GM19328 (cell line): ENCODE measurements at regions not wholly inside any gene's neighbourhood (a gene's known extent, or its start where the extent isn't known, plus 50 kb on each side); places are given as distances from the start of the nearest gene placed in this dataset.
"Not testable (repeated sequence)": the region's sequence is repeated elsewhere in the genome, so short reads cannot be mapped to it uniquely, and the experiment has no call there.

Experiments used
- ATAC-seq: cut with Tn5 transposase; IDR thresholded peaks from one replicate; pipeline ENCODE4 v1.9.1; 2021; ENCODE audit warnings: mild to moderate bottlenecking, moderate library complexity; ENCODE audit not compliant: unreplicated experiment

DNA sequence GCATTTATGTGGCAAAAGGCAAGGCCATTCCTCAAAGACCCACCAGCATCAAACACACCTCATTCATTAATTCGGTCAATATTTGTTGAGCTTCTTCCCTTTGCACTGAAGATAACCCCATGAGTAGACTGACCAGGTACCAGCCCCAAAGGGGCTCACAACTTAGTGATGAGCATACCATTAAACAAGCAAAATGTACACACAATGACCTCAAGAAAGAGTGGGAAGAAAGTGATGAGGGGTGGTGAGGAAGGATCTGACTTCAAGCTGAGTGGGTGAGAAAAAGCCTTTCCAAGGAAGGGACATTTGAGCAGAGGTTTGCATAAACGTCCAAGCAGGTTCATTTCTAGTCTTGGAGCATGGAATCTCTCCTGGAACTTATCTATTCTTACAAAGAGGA is 562.5 kb downstream of the TOX3 start:
- ATAC-seq = no peak

DNA sequence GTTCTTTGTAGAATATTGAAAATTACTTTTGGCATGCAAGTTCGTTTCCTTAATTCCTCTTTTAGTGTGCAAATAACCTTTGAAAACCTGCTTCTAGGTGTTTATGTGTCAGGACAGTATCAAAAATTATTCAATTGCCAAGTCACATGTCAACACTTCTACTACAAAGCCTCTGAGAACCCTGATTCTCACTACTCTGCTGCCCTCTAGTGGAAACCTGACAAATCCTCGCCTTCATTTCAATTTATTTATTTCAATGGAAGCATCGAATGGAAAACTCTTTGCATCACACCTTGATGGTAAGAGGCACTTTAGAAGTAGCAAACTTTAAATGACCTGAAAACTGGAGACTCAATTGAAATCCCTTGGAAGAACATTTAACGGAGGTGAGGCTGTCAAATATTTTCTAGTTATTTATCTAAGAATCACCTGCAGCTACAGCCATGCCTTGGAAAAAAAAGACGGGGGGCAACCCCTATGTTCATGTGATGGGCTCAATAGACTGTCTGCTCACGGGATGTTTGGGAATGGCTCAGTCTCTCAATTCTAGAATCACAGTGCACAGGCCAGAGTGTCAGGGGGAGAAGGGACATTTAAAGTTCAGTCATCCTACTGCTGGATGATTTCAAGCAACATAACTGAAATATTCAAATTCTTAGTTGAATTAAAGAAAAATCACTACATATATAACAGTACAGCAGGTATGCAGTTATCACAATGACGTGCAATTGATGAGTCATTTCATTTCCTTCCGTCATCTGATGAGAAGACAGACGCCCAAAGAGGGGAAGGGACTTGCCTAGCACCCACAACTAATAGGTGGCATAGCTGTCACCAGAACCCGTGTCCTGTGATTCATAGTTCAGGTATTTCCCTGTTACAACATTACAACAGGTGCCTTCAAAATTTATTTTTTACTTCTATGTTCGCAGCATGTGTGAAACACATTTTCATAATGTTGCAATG is 563.9 kb downstream of the TOX3 start:
- peak; percentile 62 for ATAC-seq

DNA sequence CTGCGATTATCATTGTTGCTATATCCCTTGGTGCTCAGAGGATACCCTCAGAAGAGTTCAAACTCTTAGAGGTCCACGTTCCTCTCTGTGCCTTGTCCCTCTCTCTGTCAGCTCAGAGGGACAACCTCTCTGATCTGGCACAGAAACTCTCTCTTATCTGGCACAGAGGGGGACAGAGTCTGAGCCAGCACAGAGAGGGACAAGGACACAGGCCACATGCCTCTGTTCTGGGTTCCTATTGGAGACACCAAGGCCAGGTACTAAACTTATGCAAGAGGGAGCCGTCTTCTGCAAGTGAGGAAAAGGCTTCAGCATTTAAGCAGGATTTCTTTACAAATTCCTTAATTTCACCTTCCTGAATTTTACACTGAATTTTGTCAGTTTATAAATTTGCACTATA is 565.2 kb downstream of the TOX3 start:
- ATAC-seq = no peak

GRCh38 chr16:51977506-51977905 is 569.4 kb downstream of the TOX3 start:
- ATAC-seq = not testable (repeated sequence)

DNA sequence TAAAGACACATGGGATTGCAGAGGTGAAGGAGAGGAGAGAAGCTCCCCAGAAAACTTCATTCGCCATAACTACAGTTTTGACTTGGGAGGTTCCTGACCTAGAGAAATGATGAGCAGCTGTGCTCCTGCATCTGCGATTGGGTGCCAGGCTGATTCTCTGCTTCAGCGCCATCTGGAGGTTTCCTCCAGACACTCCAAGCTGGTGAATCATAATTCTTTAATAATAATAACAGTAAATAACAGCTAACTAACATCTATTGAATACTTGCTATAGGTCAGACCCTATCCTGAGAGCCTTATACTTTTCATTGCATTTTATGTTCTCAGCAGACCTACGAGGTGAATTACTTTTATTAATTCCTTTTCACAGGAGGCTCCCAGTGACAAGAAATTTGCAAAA is 575.8 kb downstream of the TOX3 start:
- no peak for ATAC-seq

DNA sequence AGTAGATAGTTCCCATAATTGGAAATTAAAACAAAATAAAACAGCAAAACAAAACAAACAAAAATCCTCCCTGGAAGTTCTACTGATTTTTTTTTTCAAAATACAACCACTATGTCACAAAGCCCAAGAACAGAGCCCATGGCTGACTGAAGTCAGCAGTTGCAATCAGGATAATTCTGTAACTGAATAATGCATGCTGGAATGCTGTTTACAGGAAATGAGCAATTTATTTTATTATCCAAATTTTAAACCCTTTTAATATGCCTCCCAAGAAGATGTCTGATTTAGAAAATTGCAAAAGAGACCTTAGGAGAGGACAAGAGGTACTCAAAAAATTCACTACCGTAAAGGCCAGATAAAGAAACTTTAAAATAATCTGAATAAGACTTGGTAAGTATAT is 578.2 kb downstream of the TOX3 start:
- ATAC-seq = no peak

DNA sequence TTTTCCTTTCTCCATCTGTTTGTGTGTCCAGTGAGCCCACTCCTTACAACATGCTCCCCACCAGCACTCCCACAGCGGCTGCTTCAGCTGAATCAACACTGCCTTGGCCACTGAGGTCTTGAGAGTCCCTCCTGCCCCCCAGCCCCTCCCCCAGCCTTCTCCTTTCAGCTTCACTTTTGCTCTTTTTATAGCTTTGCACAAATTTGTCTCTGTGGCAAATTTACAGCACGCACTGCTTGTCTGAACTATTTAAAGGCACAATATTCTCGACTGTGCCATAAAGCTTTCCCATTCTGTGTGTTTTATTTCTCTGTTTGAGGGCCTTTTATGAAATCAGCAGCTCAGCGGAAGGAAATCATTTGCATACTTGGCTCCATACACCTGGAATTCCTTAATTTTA is 579.3 kb downstream of the TOX3 start:
- ATAC-seq = no peak

- no peak for ATAC-seq
These were observed 586.0 kb downstream of the TOX3 start for GRCh38 chr16:51960931-51961330.

- ATAC-seq = no peak
These were observed 593.5 kb downstream of the TOX3 start for GRCh38 chr16:51953286-51953985.

GRCh38 chr16:51952500-51952899 is 594.4 kb downstream of the TOX3 start:
- no peak for ATAC-seq

DNA sequence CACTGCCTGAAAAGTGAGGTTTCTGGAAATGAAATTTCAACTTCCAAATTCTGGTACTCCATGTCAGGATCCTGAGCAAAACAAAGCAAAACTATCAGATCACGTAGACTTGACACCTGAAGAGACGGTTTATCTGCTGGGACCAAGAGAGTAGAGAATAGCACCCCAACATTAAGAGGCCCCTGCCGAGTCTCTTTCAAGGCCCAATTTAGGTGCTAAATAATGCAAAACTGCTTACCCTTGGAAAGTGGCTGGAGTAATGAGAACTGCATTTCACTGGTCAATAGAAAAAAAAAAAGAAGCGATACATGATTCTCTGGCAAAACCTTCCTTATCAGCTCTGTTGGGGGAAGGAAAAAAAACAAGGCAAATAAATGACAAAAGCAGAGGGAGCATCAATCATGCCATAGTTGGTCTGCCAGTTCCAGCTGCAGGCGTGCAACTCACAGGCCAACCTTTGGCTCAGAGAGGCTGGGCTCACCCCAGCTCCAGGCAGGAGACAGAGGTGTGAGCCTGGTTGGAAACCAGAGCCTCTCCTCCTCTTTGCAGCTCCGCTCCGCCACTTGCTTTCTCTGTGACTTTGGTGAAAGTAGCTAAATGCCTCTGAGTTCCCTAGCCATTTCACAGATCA is 595.2 kb downstream of the TOX3 start:
- ATAC-seq = no peak

DNA sequence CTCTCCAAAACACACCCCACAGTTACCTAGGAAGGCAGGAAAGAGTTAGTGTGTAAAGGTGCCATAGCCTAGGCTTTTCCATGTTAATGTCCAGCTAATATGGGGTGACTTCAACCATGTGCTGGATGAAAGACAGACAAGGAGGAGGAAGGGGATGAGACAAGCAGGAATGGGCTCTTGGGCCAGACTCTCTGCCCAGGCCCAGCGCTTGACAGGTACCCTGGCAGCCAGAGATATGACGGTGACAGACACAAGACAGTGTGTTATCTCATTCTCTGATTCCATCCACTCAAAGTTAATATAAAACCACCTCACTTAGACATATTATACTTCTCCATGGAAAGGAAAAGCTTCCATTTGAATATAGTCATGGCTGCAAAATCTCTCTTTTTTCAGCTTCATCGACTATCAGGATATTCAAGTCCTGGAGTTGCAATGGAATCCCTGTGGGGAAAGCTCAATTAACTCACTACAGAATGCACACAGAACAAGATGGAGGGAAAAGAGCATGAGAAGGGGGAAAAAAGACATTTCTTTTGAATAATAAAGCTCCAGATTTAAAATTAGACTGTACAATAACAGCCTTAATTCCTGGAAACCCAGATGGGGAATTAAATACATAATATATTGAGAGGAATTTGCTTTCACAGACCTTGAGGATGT is 596.7 kb downstream of the TOX3 start:
- ATAC-seq = no peak

GRCh38 chr16:51949282-51949681 is 597.7 kb downstream of the TOX3 start:
- no peak for ATAC-seq

DNA sequence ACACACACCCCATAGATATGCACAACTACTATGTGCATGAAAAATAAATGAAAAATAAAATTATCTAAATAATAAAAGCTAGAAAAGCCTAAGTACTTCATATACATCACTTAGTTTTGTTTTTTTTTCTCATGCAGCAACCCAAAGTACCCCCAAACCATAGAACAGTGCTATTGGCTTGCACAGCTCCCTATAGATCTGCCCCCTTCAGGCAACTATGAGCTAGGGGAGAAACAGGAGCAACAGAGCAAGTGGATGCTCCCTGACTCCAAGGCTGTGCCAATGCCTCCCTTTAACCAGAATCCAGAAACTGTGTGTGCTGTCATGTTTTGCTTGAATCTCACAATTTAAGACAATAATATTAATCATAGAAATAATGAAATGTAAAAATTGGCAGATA is 605.5 kb downstream of the TOX3 start:
- no peak for ATAC-seq

GRCh38 chr16:51940183-51940582 is 606.8 kb downstream of the TOX3 start:
- ATAC-seq = no peak

- ATAC-seq = no peak
These were observed 607.5 kb downstream of the TOX3 start for GRCh38 chr16:51939378-51939871.

- no peak for ATAC-seq
These were observed 608.1 kb downstream of the TOX3 start for GRCh38 chr16:51938861-51939260.

GRCh38 chr16:51937771-51938170 is 609.2 kb downstream of the TOX3 start:
- no peak for ATAC-seq

GRCh38 chr16:51936846-51937245 is 610.1 kb downstream of the TOX3 start:
- ATAC-seq = no peak

- no peak for ATAC-seq
These were observed 614.6 kb downstream of the TOX3 start for GRCh38 chr16:51932317-51932716.

- ATAC-seq = no peak
These were observed 615.3 kb downstream of the TOX3 start for GRCh38 chr16:51931653-51932052.
